GM13977 (cell line): ENCODE measurements at regions not wholly inside any gene's neighbourhood (a gene's known extent, or its start where the extent isn't known, plus 50 kb on each side); places are given as distances from the start of the nearest gene placed in this dataset.

ENCODE experiments used
- DNase-seq: peaks from one replicate; pipeline ENCODE4 v3.0.0; 2012; ENCODE audit warnings: low spot score
- in situ Hi-C: fragments of 300-500 bp; cut with MboI; formaldehyde crosslinking; loops from one replicate; pipeline ENCODE4 v1.12.0; 2022; ENCODE audit warnings: low sequenced_read_pairs, low pct_unique_long_range_greater_than_20kb, mixed read lengths, inconsistent platforms; ENCODE audit not compliant: unreplicated experiment
- TF ChIP-seq, protein P1 (sequence below): IDR thresholded peaks from 2 replicates; pipeline ENCODE4 v1.5.1; 2012; ENCODE audit warnings: mild to moderate bottlenecking, control low read depth; ENCODE audit not compliant: insufficient read depth; ENCODE audit errors: extremely low read depth, missing control alignments

DNA sequence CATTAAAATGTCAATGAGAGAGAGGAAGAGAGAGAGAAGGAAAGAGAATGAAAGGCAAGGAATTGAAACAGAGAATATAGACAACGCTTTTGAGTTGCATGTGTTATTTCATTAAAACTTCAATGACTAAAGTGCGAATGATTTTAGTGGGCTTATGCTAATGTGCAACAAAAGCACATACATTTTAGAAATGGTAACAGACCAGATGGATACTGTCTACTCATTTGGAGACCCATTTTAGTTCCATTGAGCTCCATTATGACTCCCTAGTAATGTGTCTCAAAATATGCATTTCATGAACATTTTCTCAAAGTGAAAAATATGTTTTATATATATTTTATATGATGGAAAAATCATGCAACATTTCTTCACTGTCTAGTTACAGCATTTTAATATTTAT is 622.2 kb upstream of the GCFC2 start:
- TF ChIP-seq, protein P1, sequence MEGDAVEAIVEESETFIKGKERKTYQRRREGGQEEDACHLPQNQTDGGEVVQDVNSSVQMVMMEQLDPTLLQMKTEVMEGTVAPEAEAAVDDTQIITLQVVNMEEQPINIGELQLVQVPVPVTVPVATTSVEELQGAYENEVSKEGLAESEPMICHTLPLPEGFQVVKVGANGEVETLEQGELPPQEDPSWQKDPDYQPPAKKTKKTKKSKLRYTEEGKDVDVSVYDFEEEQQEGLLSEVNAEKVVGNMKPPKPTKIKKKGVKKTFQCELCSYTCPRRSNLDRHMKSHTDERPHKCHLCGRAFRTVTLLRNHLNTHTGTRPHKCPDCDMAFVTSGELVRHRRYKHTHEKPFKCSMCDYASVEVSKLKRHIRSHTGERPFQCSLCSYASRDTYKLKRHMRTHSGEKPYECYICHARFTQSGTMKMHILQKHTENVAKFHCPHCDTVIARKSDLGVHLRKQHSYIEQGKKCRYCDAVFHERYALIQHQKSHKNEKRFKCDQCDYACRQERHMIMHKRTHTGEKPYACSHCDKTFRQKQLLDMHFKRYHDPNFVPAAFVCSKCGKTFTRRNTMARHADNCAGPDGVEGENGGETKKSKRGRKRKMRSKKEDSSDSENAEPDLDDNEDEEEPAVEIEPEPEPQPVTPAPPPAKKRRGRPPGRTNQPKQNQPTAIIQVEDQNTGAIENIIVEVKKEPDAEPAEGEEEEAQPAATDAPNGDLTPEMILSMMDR = no peak
- in situ Hi-C loops = no loop called here
- no peak for DNase-seq

DNA sequence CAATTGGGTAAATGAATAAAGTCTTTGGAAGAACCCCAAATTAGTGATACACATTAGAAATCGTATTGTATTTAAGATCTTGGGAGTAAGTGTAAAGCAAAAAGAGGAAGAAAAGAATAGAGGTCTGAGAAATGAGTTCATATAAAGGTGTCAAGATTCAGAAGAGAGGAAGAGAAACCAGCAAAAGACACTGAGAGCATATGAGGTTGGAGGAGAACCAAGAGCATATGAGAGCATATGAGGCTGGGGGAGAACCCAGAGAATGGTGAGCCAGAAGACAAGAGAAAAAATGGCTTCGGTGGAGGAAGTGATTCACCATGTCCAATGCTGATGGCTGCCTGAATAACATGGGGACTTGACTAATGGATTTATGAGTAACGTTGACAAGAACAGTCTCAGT is 620.1 kb upstream of the GCFC2 start:
- DNase-seq = no peak
- TF ChIP-seq, protein P1 = no peak
- in situ Hi-C loops = no loop called here

DNA sequence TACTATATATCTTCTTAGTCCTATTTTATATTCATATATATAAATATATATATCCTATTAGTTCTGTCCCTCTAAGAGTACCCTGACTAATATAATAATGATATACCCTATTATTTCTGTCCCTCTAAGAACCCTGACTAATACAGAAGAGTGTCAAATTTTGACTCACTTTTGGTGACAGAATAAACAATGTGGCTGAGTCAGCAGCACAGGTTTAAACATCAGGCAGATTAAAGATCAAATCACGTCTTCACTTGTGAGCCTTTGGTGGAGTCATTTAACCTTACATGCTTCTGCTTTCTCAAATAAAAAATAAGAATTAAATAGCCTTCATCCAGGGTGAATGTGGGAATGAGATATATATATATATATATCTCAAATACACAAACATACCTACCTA is 615.9 kb upstream of the GCFC2 start:
- in situ Hi-C loops = no loop called here
- no peak for DNase-seq
- TF ChIP-seq, protein P1 = no peak

- no peak for DNase-seq
- TF ChIP-seq, protein P1 = no peak
- in situ Hi-C loops = no loop called here
These were observed 612.7 kb upstream of the GCFC2 start for GRCh38 chr2:76323381-76323780.

GRCh38 chr2:76320716-76321115 is 610.0 kb upstream of the GCFC2 start:
- in situ Hi-C loops = no loop called here
- no peak for DNase-seq
- TF ChIP-seq, protein P1 = no peak

- in situ Hi-C loops = no loop called here
- DNase-seq = no peak
- TF ChIP-seq, protein P1 = no peak
These were observed 608.2 kb upstream of the GCFC2 start for GRCh38 chr2:76318848-76319360.

DNA sequence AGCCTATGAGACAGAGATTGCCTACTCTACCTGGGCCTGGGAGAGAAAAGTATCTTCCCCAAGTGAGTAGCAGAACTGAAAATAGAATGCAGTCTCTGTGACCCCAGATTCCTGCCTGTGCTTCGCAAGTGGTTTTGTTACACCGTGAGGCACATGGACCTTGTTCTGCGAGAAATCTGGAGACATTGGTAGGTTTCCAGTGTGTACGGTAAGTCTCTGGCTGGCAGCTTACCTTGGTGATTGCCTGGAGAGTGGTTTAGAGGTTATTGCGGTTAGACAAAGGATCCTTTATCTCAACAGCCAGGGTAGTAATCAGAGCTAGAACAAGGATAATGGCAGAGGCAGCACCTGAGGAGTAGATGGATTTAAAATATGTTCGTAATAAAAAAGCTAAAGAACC is 606.0 kb upstream of the GCFC2 start:
- in situ Hi-C loops = no loop called here
- no peak for DNase-seq
- TF ChIP-seq, protein P1 = no peak
